ENCODE measurements at regions not wholly inside any gene's neighbourhood (a gene's known extent, or its start where the extent isn't known, plus 50 kb on each side); places are given as distances from the start of the nearest gene placed in this dataset.
"Not testable (repeated sequence)": the region's sequence is repeated elsewhere in the genome, so short reads cannot be mapped to it uniquely, and the experiment has no call there.

DNA sequence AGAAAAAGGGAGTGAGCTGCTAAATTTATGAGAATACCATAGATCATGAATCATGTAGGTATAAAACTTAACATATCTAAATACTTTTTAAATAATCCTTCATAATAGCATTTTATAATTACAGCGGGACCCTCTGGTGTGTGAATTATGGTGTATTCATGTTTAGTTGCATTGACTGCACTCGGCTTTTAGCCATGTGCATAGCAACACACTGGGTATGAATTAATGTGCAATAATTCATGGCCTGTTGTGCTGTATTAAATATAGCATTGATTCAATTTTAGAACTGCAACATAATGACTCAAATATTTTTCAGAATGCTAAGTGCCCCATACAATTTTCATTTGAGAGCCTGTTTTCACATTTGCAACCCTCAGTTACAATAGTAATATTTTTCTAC lies 249.6 kb upstream of the G2E3 start:
- no peak for DNase-seq (ENCODE audit: low read depth)

DNA sequence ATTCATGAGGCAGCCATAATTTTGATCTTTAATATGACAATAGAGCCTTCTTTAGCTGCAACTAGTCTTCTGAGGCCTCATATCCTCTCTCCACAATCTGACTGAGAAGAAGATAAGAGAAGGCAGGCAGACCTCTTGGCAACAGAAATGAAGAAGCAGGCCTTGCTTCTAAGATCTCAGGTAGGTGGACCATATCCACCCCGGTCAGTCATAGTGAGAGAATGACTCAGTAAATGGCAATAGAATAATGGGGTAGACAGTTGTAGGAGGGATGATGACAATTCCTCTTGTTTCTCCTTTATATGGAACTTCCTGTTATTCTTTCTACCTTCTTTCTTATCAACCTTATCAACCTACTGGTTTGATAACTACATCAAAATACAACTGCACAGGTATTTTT lies 246.7 kb upstream of the G2E3 start:
- DNase-seq (ENCODE audit: low read depth) = no peak

- no peak for DNase-seq (ENCODE audit: low read depth)
These were observed 241.2 kb upstream of the G2E3 start for GRCh38 chr14:30317729-30318128.

DNA sequence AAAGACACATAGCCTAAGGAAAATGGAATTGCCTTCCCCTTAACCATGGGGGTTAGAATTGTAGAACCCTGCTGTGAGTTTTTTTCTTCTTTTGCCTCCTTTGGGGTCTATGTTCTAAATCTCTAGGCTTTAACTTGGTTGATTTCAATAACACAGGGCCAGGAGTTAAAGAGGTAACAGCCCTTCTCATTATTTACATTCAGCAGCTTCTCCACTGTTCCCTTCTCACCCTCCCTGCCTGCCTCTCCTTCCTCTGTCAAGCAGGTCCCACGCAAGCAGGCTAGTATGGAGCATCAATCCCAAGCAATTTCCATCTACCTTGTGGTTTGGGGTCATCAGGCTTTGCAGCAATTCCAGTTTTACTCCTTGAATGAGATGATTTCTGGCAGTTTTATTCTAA lies 236.1 kb upstream of the G2E3 start:
- DNase-seq (ENCODE audit: low read depth) = no peak

GRCh38 chr14:30330033-30330432 lies 228.9 kb upstream of the G2E3 start:
- DNase-seq (ENCODE audit: low read depth) = no peak

DNA sequence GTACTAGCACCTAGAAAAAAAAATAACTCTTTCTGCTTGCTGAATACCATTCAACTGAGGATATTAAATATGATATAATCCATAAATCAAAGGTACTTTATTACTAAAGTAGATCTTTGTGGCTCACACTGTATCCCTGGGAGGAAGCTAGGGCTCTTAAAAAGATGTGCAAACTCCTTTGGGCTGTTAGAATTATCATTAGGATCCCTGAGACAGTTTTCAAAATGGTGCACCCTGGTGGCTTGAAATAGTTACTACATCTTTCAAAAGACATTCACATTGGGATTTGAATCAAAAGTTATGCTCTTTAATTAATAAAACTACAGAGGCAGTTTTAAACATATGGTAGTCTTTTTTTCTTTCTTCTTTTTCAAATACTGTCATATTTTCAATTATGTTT lies 228.5 kb upstream of the G2E3 start:
- no peak for DNase-seq (ENCODE audit: low read depth)

GRCh38 chr14:30331030-30331429 lies 227.9 kb upstream of the G2E3 start:
- DNase-seq (ENCODE audit: low read depth) = no peak

GRCh38 chr14:30332374-30332773 lies 226.6 kb upstream of the G2E3 start:
- DNase-seq (ENCODE audit: low read depth) = no peak

DNA sequence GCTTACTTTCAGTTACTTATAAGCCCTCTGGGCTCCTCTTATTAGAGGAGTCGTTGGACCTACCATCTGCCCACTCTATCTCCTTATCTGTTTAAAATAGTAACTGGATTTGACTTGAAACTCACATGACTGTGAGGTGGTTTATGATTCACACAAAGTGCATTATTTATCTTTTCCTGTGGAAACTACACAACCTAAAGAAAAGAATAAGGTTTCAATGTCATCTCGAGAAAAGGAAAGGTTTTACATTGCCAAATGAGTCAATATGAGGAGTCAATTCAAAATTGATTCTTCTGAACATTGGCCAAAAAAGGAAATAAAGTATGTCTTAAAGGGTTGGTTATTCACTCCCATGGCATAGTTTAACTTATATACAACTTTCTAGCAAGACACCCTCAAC lies 225.0 kb upstream of the G2E3 start:
- DNase-seq (ENCODE audit: low read depth) = no peak

DNA sequence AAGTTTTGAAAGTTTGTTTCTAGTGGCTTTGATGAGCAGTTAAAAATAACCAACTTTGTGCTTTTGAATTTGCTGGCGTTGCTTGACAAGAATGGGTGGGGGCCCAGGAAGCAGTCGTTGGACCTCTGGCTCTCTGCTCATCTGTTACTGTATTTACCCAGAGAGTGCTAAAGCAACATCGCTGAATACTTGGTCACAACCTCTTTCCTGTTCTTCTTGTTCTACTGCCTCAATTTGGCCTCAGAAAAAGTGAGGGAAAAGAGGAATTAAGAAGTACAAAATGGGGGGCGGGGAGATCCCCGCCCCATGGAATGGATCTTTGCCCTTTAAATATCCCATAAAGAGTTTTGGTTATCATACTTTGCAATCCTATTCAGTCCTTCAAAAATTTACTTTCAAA lies 221.5 kb upstream of the G2E3 start:
- DNase-seq (ENCODE audit: low read depth) = no peak

DNA sequence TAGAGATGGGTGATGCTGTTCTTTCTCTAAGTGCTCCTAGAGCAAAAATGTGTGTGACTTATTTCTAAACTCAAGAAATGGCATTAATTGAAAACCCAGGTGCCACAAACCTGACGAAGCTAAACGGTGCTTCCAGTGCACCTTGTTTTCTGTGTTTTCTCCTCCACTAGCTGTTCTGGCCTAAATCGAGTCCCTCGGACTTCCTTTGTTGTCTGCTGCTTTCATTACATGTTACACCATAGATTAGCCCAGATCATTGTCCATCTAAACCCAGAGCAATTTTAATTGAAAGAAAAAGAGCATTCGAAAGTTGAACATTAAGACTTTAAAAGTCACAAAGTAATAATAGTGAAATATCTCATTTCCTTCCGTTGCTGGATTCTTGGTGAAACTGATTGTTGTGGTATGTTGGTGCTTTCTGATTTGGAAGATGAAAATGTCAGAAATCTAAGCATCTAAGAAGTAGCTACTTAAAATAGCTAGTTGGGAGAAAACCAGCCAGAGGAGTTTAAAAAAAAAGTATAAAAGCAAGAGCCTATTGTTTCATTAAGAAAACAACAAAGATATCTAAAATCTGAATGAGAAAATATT lies 219.6 kb upstream of the G2E3 start:
- no peak for DNase-seq (ENCODE audit: low read depth)

GRCh38 chr14:30340495-30340894 lies 218.5 kb upstream of the G2E3 start:
- DNase-seq (ENCODE audit: low read depth) = no peak

GRCh38 chr14:30345511-30345910 lies 213.4 kb upstream of the G2E3 start:
- no peak for DNase-seq (ENCODE audit: low read depth)

DNA sequence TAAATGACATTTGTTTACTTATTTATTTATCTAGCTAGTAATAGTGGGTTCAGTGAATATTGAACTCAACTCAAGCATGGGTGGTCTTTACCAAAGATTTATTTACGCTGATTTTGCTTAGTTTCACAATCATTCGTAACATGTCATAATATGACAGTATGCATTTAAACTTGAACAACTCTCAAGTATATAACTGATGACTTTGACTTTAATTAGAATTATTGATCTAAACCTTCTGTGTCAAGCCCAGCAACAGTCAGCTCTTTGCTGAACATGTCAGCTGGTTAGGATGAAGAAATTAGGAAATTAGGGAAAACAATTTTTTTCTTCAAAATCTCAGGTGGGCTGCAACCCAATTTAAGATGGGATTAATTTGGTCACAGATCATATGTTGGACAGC lies 210.5 kb upstream of the G2E3 start:
- DNase-seq (ENCODE audit: low read depth) = no peak

- DNase-seq (ENCODE audit: low read depth) = no peak
These were observed 209.4 kb upstream of the G2E3 start for GRCh38 chr14:30349520-30349919.

- no peak for DNase-seq (ENCODE audit: low read depth)
These were observed 204.5 kb upstream of the G2E3 start for GRCh38 chr14:30354439-30354838.

GRCh38 chr14:30355431-30355913 lies 203.5 kb upstream of the G2E3 start:
- no peak for DNase-seq (ENCODE audit: low read depth)

DNA sequence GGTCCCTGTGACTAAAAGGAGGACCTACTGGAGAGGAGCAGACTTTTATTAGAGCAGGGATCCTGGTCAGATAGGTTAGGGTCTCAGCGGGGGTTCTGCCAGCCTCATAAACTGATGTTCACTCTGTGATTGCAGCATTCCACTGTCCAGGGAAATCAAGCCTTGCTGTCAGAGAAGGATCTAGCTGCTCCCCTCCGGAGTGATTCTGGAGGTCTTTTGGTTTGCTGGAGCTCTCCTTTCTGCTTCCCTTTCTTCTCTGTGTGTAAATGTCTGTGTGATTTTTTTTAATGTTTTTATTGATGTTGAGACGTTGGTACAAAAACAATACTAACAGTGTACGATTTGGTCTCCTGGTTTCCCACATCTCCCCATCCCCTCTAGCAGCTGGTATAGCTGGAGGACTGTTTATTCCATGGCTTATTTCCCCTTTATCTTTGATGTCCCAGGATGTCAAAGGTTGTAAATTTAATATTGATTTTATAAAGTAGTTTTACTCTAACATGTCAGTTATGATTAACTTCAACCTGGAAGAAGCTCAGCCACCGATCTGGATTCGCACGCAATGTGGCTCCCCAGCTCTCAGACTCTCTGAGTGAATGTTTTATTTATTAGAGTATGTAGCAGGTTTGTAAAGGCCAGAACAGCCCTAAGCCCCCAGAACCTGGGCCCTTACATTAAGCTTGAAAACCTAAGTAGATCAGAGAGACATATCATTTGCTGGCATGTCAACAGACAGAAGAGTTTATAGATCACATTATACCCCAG lies 202.3 kb upstream of the G2E3 start:
- DNase-seq (ENCODE audit: low read depth) = no peak

DNA sequence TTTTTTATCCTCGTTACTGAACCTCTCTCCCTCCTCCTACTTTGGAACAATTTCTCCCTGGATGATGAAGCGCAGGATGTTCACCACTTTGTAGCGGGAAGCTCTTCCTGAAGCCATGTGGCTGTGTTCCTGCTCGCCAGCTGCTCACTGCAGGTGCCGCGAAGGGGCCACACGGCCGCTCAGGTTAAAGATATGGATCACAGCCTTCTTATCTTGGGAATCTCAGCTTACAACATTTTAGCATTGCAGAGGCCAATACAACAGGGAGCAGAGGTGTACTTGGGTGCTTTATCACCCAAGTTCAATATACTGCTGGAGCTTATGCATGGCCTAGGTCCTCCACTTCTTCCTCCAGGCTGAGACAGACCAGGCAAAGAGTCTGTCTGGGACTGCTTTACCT lies 201.2 kb upstream of the G2E3 start:
- no peak for DNase-seq (ENCODE audit: low read depth)

DNA sequence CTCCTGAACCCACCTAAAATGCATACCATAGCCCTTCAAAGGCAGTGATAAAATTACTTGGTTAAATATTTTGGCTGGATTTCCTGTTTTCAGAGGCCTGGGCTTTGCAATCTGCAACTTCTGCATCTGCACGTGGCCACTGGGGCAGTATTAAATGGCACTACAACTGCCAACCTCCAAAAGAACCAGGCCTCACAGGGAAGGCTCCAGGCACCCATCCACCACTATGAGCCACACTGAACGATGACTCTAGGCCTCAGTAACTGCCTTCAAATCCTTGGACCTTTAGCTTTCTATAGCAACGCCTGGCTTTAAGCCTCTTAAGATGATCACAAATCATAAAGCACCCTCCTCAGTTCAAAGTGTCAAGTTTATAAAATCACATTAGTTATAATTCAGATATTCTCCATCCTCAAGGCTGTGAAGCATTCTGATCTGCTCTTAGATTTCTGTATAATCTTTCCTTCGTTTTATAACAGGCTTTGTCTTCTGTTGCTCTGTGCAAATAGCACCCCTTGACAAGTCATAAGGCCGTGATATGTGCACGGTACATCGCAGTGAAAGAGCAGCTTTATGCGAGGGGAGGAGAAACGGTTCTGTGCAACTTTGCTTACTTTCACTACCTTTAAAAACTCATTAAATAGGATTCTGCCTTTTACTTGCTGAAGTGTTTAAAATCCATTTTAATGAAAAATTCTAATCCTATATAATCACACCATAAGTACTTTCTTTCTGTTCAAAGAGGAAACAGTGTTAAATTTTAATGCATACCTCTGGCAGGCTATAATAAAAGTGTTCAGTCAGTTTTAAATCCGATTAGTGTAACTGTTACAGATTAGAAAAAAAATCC lies 196.4 kb upstream of the G2E3 start:
- no peak for DNase-seq (ENCODE audit: low read depth)

DNA sequence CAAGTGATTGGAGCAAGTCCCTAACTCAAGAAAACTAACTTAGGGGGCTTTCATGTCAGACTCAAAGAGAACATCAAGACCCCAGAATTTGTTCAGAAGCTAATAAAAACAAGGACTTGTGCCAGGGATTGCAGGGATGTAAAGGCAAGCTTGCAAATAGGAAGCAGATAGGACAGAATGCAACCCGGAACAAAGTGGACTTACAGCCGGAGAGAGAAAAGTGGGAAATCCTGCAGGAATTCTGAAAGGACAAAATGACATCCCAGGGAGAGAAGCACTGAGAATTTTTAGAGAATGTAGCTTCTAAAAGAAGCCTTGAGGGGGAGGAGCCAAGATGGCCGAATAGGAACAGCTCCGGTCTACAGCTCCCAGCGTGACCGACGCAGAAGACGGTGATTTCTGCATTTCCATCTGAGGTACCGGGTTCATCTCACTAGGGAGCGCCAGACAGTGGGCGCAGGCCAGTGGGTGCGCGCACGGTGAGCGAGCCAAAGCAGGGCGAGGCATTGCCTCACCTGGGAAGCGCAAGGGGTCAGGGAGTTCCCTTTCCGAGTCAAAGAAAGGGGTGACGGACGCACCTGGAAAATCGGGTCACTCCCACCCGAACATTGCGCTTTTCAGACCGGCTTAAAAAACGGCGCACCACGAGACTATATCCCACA lies 195.6 kb upstream of the G2E3 start:
- DNase-seq (ENCODE audit: low read depth) = not testable (repeated sequence)

- DNase-seq (ENCODE audit: low read depth) = no peak
These were observed 189.3 kb upstream of the G2E3 start for GRCh38 chr14:30369502-30370180.
